ENCODE measurements at regions not wholly inside any gene's neighbourhood (a gene's known extent, or its start where the extent isn't known, plus 50 kb on each side); places are given as distances from the start of the nearest gene placed in this dataset.

- no peaks in the 10 kb centered on the region for H3K4me1 ChIP-seq
- DNase-seq, result no peak
- intact Hi-C loops (cut with DNase I; ENCODE audit: low total_unique reads), result no loop called here
- no peaks in the 10 kb centered on the region for H3K36me3 ChIP-seq
- H3K27me3 ChIP-seq, result no peaks in the 10 kb centered on the region
- no peak overlapping the region for H3K4me3 ChIP-seq
- H3K27ac ChIP-seq, result no peak overlapping the region
- no peaks in the 10 kb centered on the region for H3K9me3 ChIP-seq
- no peak for TF ChIP-seq POLR2A (IDR thresholded peaks at IDR 0.05)
- no peak for TF ChIP-seq CTCF (IDR thresholded peaks at IDR 0.05)
Observed at GRCh38 chr5:112637343-112637742, 100.3 kb upstream of the APC start.

DNA sequence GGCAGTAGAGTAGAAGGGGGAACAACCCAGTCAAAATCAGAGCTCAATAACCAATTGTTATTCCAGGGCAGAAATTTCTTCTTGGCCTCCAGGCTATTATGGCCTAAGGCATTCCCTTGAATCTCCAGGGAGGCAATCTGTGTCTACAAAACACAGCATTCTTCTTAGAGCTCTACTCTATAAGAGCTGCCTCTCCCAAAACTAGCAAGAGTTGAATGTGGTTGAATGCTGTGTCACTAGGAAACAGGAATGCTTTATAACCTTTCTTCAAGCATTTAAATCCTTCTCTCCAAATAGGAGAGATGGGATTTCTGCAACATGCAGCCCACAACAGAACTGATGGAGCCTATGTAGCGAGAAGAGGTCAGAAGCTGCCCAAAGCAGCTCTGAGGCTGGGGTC is 97.1 kb upstream of the APC start:
- intact Hi-C loops (cut with DNase I; ENCODE audit: low total_unique reads), result no loop called here
- Histone ChIP-seq H3K27me3 (no peaks in the 10 kb centered on the region), H3K27ac (no peak overlapping the region), H3K4me3 (no peak overlapping the region), H3K4me1 (no peaks in the 10 kb centered on the region), H3K9me3 (no peaks in the 10 kb centered on the region), H3K36me3 (no peaks in the 10 kb centered on the region)
- DNase-seq, result no peak
- TF ChIP-seq POLR2A (IDR thresholded peaks at IDR 0.05) (no peak), CTCF (IDR thresholded peaks at IDR 0.05) (no peak)

- Histone ChIP-seq H3K9me3 (no peaks in the 10 kb centered on the region), H3K27ac (no peak overlapping the region), H3K27me3 (no peaks in the 10 kb centered on the region), H3K4me1 (no peaks in the 10 kb centered on the region), H3K36me3 (no peaks in the 10 kb centered on the region), H3K4me3 (no peak overlapping the region)
- no peak for TF ChIP-seq CTCF (IDR thresholded peaks at IDR 0.05)
- TF ChIP-seq POLR2A (IDR thresholded peaks at IDR 0.05), result no peak
- intact Hi-C loops (cut with DNase I; ENCODE audit: low total_unique reads), result no loop called here
- no peak for DNase-seq
Observed at GRCh38 chr5:112641515-112642110, 96.1 kb upstream of the APC start.

DNA sequence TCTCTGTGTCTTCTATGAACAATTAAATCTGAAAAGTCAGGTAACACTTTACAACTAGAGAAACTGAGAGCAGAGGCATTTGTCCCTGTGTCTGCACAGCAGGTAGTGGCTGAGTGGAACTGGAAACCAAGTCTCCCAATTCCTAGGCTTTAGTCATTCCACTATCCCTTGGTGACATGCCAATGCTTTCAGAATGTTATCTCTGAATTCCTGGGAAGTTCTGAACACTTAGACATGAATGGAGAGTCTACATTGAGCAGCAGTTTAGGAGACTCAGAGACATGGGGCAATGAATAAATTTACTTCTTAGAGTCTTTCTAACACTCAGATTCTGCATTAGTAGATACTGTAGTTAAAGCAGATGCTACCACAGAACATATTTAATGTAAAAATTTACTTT is 94.8 kb upstream of the APC start:
- no peak for TF ChIP-seq CTCF (IDR thresholded peaks at IDR 0.05)
- TF ChIP-seq POLR2A (IDR thresholded peaks at IDR 0.05), result no peak
- H3K27me3 ChIP-seq, result no peaks in the 10 kb centered on the region
- no peak for DNase-seq
- no peak overlapping the region for H3K27ac ChIP-seq
- H3K4me3 ChIP-seq, result no peak overlapping the region
- H3K4me1 ChIP-seq, result no peaks in the 10 kb centered on the region
- intact Hi-C loops (cut with DNase I; ENCODE audit: low total_unique reads), result no loop called here
- H3K36me3 ChIP-seq, result no peaks in the 10 kb centered on the region
- H3K9me3 ChIP-seq, result no peaks in the 10 kb centered on the region

DNA sequence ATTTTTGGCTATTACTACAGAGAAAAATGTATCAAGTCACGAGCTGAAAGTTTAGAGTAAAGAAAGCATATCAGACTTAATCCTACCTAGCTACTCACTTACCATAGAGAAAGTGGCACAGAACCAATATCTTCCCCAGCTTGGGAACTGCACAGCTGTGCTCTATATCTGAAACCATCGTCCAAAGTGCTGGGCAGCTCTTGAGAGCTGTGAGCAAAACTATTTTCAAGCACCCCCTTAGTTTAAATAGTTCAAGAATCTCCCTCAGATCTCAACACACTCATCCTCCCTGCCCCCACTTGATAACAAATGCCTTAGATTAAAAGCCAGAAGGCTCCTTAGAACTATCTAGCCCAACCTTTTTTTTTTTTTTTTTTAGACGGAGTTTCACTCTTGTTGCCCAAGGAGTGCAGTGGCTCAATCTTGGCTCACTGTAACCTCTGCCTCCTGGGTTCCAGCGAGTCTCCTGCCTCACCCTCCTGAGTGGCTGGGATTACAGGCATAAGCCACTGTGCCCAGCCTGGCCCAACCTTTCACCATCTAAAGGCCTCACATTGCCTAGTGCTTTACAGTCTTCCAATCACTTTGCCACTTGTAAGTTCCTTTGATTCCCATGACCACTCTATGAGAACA is 94.2 kb upstream of the APC start:
- TF ChIP-seq POLR2A (IDR thresholded peaks at IDR 0.05) (no peak), CTCF (IDR thresholded peaks at IDR 0.05) (no peak)
- intact Hi-C loops (cut with DNase I; ENCODE audit: low total_unique reads), result no loop called here

More for the DNA sequence above, 94.2 kb upstream of the APC start:
- Histone ChIP-seq H3K27me3 (no peaks in the 10 kb centered on the region), H3K4me1 (no peaks in the 10 kb centered on the region), H3K36me3 (no peaks in the 10 kb centered on the region), H3K27ac (no peak overlapping the region), H3K4me3 (no peak overlapping the region), H3K9me3 (no peaks in the 10 kb centered on the region)
- no peak for DNase-seq
